CD1c-positive myeloid dendritic cell (primary cell): ENCODE measurements at regions not wholly inside any gene's neighbourhood (a gene's known extent, or its start where the extent isn't known, plus 50 kb on each side); places are given as distances from the start of the nearest gene placed in this dataset.
"Not testable (repeated sequence)": the region's sequence is repeated elsewhere in the genome, so short reads cannot be mapped to it uniquely, and the experiment has no call there.

ENCODE experiments used
- DNase-seq: peaks from one replicate; pipeline ENCODE4 v3.0.0-alpha.2; 2016; ENCODE audit errors: extremely low spot score

DNA sequence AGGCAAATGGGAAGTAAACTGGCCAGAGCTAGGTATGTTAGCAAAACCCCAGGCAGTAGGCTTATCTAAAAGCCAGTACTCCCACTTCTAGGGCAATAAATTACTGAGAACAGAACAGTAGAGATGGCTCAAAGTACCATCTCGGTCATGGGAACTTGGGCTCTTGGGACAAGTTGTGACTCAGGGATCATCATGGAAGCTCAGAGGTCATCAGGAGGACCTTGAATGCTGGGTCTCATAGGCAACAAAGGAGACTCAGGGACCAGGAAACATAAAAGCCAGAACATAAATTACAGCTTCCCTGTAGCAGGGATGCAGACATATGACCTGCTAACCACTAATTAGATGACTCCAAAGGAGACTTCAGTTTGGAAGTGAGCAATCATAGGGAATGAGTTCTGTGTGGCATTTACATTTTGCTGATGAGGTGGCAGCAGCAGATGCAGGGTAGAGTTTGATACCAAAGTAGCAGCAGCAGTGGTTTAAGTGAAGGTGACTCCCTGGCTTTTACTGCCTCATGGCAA is 97.6 kb upstream of the SCAF11 start:
- no peak for DNase-seq

- DNase-seq = no peak
Measured at GRCh38 chr12:46084666-46085631, 94.6 kb upstream of the SCAF11 start.

DNA sequence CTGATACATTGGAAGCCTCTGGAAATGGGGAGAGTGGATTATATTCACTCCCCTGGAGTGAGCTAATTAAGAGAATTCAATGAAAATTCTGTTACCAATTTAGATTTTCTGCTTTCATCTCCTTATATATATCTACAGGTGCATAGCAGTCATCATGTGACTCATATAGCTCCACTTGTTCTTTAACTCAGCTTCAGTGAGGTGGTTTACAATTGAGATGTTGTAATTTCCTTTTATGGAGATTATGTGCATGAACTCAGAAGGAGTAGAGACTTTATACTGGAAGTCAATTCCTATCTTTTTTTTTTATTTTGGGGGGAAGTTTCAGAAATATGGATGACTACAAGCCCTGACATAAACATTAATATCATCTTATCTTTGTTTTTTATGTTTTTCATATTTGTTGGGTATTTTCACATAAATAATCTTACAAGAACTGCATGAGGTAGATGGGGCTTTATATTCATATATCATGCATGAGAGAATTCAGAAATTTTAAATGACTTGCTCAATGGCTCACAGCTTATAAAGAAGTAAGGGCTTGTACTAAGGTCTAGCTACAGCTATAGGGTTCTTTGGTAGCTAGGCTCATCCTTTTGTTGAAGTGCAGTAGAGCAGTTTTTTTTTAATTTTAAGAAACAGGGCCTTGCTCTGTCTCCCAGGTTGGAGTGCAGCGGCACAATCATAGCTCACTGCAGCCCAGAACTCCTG is 92.3 kb upstream of the SCAF11 start:
- DNase-seq = no peak

- DNase-seq = no peak
Measured at GRCh38 chr12:46073321-46073720, 82.9 kb upstream of the SCAF11 start.

GRCh38 chr12:46071769-46072624 is 81.6 kb upstream of the SCAF11 start:
- peak; percentile 73 for DNase-seq

- no peak for DNase-seq
Measured at GRCh38 chr12:46071335-46071734, 81.0 kb upstream of the SCAF11 start.

DNA sequence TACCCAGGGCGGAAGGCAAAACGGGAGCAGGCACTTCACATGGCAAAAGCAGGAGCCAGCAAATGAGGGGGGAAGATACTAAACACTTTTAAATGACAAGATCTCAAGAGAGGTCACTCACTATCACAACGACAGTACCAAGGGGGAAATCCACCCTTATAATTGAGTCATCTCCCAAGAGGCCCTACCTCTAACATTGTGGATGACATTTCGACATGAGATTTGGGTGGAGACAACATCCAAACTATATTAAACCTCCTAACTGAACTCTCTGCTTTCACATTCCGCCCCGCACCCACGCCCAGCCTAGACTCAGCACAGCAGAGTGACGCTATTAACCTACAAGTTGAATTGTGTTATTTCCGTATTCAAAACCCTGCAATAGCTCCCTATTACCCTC is 76.7 kb upstream of the SCAF11 start:
- DNase-seq = no peak

- no peak for DNase-seq
Measured at GRCh38 chr12:46065412-46066166, 75.2 kb upstream of the SCAF11 start.

GRCh38 chr12:46064548-46064947 is 74.2 kb upstream of the SCAF11 start:
- DNase-seq = no peak

DNA sequence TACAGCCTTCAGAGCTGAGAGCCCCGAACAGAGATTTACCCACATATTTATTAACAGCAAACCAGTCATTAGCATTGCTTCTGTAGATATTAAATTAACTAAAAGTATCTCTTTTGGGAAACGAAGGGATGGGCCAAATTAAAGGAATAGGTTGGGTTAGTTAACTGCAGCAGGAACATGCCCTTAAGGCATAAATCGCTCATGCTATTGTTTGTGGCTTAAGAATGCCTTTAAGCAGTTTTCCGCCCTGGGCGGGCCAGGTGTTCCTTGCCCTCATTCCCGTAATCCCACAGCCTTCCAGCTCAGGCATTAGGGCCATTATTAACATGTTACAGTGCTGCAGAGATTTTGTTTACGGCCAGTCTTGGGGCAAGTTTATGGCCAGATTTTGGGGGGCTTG is 68.3 kb upstream of the SCAF11 start:
- DNase-seq = not testable (repeated sequence)

DNA sequence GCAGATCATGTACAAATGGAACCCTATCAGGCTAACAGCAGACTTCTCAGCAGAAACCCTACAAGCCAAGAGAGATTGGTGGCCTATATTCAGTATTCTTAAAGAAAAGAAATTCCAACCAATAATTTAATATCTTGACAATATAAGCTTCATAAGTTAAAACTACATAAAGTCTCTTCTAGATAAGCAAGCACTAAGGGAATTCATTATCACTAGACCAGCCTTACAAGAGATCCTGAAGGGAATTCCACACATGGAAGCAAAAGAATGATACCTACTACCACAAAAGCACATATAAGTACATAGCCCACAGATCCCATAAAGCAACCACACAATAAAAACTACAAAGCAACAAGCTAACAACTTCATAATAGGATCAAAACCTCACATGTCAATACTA is 60.4 kb upstream of the SCAF11 start:
- no peak for DNase-seq

DNA sequence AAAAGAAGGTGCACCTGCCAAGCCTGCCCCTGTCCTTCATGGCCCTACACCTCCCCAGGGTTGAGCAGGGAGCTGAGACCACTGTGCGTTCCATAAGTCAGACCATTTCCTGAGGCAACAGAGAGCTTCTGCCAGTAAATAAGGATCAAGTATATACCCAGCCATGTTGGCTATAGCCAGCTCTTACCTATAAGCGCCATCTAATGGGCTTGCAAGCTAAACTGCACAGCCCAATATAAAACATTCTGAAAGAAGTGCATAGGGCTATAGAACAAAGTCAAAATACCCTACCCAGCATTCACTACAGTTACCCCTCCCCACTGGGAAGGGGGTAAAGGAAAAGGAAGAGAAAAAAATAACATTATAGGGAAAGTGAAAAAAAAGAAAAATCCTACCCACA is 59.3 kb upstream of the SCAF11 start:
- no peak for DNase-seq

DNA sequence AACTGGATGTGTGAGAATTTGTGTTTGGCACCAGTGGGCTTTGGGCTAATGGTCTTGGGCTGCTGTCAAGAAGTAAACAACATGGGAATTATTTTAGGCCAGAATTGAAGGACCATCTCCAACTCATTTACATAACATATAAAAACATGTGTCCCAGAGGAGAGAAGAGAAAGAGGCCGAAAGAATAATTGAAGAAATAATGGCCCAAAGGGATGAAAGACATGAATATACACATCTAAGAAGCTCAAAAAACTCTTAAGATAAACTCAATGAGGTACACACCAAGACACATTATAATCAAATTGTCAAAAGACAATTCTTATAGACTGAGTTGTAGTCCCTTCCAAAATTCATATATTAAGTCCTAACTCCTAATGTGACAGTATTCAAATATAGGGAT is 56.1 kb upstream of the SCAF11 start:
- no peak for DNase-seq

DNA sequence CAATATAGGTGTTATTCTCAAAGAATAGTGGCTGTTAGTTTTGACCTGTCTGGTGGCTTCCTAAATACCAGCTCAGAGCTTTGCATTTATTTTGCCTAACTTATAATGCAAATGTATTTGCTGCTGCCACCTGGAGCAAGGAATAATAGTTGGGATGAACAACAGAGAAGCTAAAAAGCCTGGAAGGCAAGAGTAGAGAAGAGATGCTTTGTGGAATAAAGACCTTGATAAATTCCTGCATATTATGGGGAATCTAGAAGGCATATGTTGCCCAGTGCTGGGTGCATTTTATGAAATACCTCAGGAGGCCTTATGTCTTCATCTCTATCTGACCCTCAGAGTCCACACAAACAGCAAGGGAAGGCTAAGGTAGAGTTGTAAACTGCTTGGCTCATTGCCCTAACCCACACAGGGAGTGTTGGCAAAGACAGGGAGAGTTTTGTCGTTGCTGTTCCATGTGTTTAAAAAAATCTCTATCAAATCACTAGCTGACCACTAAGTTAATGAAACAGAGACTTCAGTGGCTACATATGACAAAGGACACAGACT is 53.7 kb upstream of the SCAF11 start:
- DNase-seq = no peak
